Endodermal cell (in vitro differentiated cells): ENCODE measurements at regions not wholly inside any gene's neighbourhood (a gene's known extent, or its start where the extent isn't known, plus 50 kb on each side); places are given as distances from the start of the nearest gene placed in this dataset.

ENCODE experiments used
- DNase-seq: peaks from one replicate; pipeline ENCODE4 v3.0.0-alpha.2; 2017
- H3K27ac ChIP-seq: 2 replicates; pipeline ENCODE4 v1.5.1; 2013; ENCODE audit warnings: mild to moderate bottlenecking, low read depth, low read length, moderate library complexity
- H3K27me3 ChIP-seq: 2 replicates; pipeline ENCODE4 v1.6.1; 2013; ENCODE audit warnings: mild to moderate bottlenecking, low read length, moderate library complexity; ENCODE audit not compliant: insufficient read depth, control insufficient read depth, poor library complexity, severe bottlenecking
- H3K36me3 ChIP-seq: 2 replicates; pipeline ENCODE4 v1.7.0; 2013; ENCODE audit warnings: mild to moderate bottlenecking, low read length, moderate library complexity; ENCODE audit not compliant: control insufficient read depth, insufficient read depth
- H3K4me1 ChIP-seq: one replicate; pipeline ENCODE4 v1.7.0; 2013; ENCODE audit warnings: low read length; ENCODE audit not compliant: control insufficient read depth, insufficient read depth
- H3K4me3 ChIP-seq: 2 replicates; pipeline ENCODE4 v1.5.1; 2013; ENCODE audit warnings: mild to moderate bottlenecking, low read length, moderate library complexity
- H3K9ac ChIP-seq: 2 replicates; pipeline ENCODE4 v1.6.1; 2013; ENCODE audit warnings: mild to moderate bottlenecking, low read length, moderate library complexity; ENCODE audit not compliant: poor library complexity, severe bottlenecking; ENCODE audit errors: extremely low read depth
- H3K9me3 ChIP-seq: 2 replicates; pipeline ENCODE4 v1.6.1; 2013; ENCODE audit warnings: mild to moderate bottlenecking, low read length, moderate library complexity; ENCODE audit not compliant: control insufficient read depth
- H3K27ac Mint-ChIP-seq: 2 replicates; pipeline ENCODE4 v1.8.0; 2020; ENCODE audit warnings: mixed read lengths
- H3K27me3 Mint-ChIP-seq: 2 replicates; pipeline ENCODE4 v1.8.0; 2021; ENCODE audit warnings: mild to moderate bottlenecking, mixed read lengths; ENCODE audit not compliant: insufficient read depth
- H3K36me3 Mint-ChIP-seq: 2 replicates; pipeline ENCODE4 v1.8.0; 2020; ENCODE audit warnings: low read depth, mixed read lengths
- H3K4me1 Mint-ChIP-seq: 2 replicates; pipeline ENCODE4 v1.8.0; 2020; ENCODE audit warnings: mixed read lengths
- H3K4me3 Mint-ChIP-seq: 2 replicates; pipeline ENCODE4 v1.8.0; 2020; ENCODE audit warnings: mild to moderate bottlenecking, moderate library complexity, mixed read lengths
- H3K9me3 Mint-ChIP-seq: 2 replicates; pipeline ENCODE4 v1.8.0; 2020; ENCODE audit warnings: mild to moderate bottlenecking, mixed read lengths
- WGBS, 2 experiments: methylation state at CpG; one replicate each; pipeline versions ENCODE4 v1.1.5 to v1.1.7; 2013; ENCODE audit warnings: missing lambda C conversion rate in 2 of 2, mixed read lengths in 1 of 2; ENCODE audit not compliant: insufficient coverage in 1 of 2, insufficient read length in 1 of 2; 5-methylcytosine and 5-hydroxymethylcytosine counted together
- TF ChIP-seq, protein P1 (sequence below): fragments of 200-600 bp; sonication (generic); conservative IDR thresholded peaks from 2 replicates; pipeline ENCODE4 v1.5.0; 2021; ENCODE audit warnings: antibody characterized with exemption, mild to moderate bottlenecking

DNA sequence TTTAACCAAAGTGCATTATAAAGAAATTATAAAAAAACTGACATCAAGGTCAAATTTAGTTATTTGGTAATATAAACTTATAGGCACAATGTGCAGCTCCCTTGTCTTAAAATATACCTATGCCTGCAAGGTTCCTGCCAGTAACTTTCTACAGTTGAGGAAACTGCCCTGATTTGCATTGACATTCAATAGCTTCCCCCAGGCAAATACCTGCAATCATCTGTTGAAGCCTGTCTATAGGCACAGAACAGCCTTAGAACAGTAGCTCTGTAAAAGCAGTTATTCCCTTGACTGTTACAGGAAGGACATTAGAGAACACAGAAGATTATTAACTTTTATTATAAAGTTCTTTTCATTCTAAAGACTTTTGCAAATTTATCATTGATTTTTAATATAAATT, 1239.5 kb downstream of the PCDH9 start:
- H3K4me1 ChIP-seq, result no peaks in the 10 kb centered on the region
- H3K4me1 Mint-ChIP-seq, result peaks cover 1% of the 10 kb centered on the region
- no peaks in the 10 kb centered on the region for H3K9me3 ChIP-seq
- H3K27ac ChIP-seq, result no peak overlapping the region
- TF ChIP-seq, protein P1, sequence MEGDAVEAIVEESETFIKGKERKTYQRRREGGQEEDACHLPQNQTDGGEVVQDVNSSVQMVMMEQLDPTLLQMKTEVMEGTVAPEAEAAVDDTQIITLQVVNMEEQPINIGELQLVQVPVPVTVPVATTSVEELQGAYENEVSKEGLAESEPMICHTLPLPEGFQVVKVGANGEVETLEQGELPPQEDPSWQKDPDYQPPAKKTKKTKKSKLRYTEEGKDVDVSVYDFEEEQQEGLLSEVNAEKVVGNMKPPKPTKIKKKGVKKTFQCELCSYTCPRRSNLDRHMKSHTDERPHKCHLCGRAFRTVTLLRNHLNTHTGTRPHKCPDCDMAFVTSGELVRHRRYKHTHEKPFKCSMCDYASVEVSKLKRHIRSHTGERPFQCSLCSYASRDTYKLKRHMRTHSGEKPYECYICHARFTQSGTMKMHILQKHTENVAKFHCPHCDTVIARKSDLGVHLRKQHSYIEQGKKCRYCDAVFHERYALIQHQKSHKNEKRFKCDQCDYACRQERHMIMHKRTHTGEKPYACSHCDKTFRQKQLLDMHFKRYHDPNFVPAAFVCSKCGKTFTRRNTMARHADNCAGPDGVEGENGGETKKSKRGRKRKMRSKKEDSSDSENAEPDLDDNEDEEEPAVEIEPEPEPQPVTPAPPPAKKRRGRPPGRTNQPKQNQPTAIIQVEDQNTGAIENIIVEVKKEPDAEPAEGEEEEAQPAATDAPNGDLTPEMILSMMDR, result no peak
- H3K27ac Mint-ChIP-seq, result no peak overlapping the region
- peaks cover 11% of the 10 kb centered on the region for H3K9me3 Mint-ChIP-seq
- H3K4me3 ChIP-seq, result no peak overlapping the region
- no peaks in the 10 kb centered on the region for H3K36me3 ChIP-seq
- no peaks in the 10 kb centered on the region for H3K27me3 Mint-ChIP-seq
- H3K9ac ChIP-seq, result no peak overlapping the region
- no peaks in the 10 kb centered on the region for H3K27me3 ChIP-seq
- H3K36me3 Mint-ChIP-seq, result no peaks in the 10 kb centered on the region
- no peak for DNase-seq
- H3K4me3 Mint-ChIP-seq, result no peak overlapping the region

DNA sequence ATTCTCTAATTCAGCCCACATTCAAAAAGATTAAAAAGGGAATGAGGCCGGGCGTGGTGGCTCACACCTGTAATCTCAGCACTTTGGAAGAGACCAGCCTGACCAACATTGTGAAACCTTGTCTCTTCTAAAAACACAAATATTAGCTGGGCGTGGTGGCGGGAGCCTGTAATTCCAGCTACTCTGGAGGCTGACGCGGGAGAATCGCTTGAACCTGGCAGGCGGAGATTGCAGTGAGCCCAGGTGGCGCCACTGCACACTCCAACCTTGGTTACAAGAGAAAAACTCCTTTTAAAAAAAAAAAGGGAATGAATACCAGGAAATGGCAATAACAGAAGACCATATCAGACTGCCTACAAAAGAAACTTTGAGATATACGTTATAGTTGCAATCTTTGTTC, 1244.5 kb downstream of the PCDH9 start:
- H3K36me3 ChIP-seq, result no peaks in the 10 kb centered on the region
- Mint-ChIP-seq H3K27ac (no peak overlapping the region), H3K36me3 (no peaks in the 10 kb centered on the region), H3K27me3 (no peaks in the 10 kb centered on the region), H3K4me1 (peaks cover 1% of the 10 kb centered on the region), H3K4me3 (no peak overlapping the region), H3K9me3 (no peaks in the 10 kb centered on the region)
- no peaks in the 10 kb centered on the region for H3K4me1 ChIP-seq
- no peak overlapping the region for H3K27ac ChIP-seq
- H3K9ac ChIP-seq, result no peak overlapping the region
- no peaks in the 10 kb centered on the region for H3K27me3 ChIP-seq
- 73 to 85% methylated on average over 2 to 9 of the region's 10 CpGs for WGBS, 2 experiments
- TF ChIP-seq, protein P1, result peak; percentile 69
- no peaks in the 10 kb centered on the region for H3K9me3 ChIP-seq
- H3K4me3 ChIP-seq, result no peak overlapping the region
- peak; percentile 85 for DNase-seq

DNA sequence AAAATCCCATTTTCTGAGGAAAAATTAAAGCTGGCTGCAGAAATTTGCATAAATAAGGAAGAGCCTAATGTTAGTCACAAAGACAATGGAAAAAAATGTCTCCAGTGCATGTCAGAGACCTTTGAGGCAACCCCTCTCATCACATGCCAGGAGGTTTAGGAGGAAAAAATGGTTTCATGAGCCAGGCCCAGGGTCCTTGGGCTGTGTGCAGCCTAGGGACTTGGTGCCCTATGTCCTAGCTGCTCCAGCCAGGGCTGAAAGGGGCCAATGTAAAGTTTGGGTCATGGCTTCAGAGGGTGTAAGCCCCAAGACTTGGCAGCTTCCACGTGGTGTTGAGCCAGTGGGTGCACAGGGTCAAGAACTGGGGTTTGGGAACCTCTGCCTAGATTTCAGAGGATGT, 1252.6 kb downstream of the PCDH9 start:
- WGBS, 2 experiments, result 75 to 89% methylated on average over 1 of the region's 1 CpG

More for the DNA sequence above, 1252.6 kb downstream of the PCDH9 start:
- no peaks in the 10 kb centered on the region for H3K4me1 ChIP-seq
- H3K36me3 Mint-ChIP-seq, result no peaks in the 10 kb centered on the region
- no peaks in the 10 kb centered on the region for H3K27me3 ChIP-seq
- H3K36me3 ChIP-seq, result no peaks in the 10 kb centered on the region
- H3K9me3 ChIP-seq, result no peaks in the 10 kb centered on the region
- TF ChIP-seq, protein P1, result no peak
- H3K4me3 ChIP-seq, result no peak overlapping the region
- H3K27me3 Mint-ChIP-seq, result no peaks in the 10 kb centered on the region
- no peaks in the 10 kb centered on the region for H3K4me1 Mint-ChIP-seq
- H3K27ac ChIP-seq, result no peak overlapping the region
- no peak overlapping the region for H3K4me3 Mint-ChIP-seq
- peaks cover 28% of the 10 kb centered on the region for H3K9me3 Mint-ChIP-seq
- DNase-seq, result no peak
- no peak overlapping the region for H3K27ac Mint-ChIP-seq
- no peak overlapping the region for H3K9ac ChIP-seq
